HepG2 (cell line): ENCODE measurements at regions not wholly inside any gene's neighbourhood (a gene's known extent, or its start where the extent isn't known, plus 50 kb on each side); places are given as distances from the start of the nearest gene placed in this dataset.
"Not testable (repeated sequence)": the region's sequence is repeated elsewhere in the genome, so short reads cannot be mapped to it uniquely, and the experiment has no call there.

Experiments
- ATAC-seq: fragments of 200-7000 bp; cut with Tn5 transposase; 3 replicates; pipeline ENCODE4 v1.9.1; 2020; ENCODE audit warnings: mild to moderate bottlenecking, moderate library complexity
- BruUV-seq: library from RNA; stranded (reverse); fragments of 400-500 nt; replicated peaks from 2 replicates; lab custom pipeline; 2021; lab: Mats Ljungman, UMichigan
- CTCF ChIA-PET: fragments of 300-600 bp; formaldehyde crosslinking; extraction: SDS; loops from one replicate; lab custom pipeline; 2021; ENCODE audit warnings: low total read pairs, inconsistent platforms, low intra/inter-chr PET ratio; lab: Yijun Ruan, JAX
- POLR2A ChIA-PET: fragments of 350-600 bp; sonication (Branson Sonifier 250); formaldehyde crosslinking; loops from one replicate; lab custom pipeline; 2020; ENCODE audit warnings: antibody characterized with exemption, inconsistent platforms; lab: Yijun Ruan, JAX
- DNase-seq: peaks from one replicate; pipeline ENCODE4 v3.0.0-alpha.2; 2015; ENCODE audit warnings: low spot score
- FAIRE-seq: peaks from 3 replicates; lab custom pipeline; 2011; peaks lifted over from hg19 to GRCh38; lab: Jason Lieb, UNC
- H2AFZ ChIP-seq: one replicate; pipeline ENCODE4 v1.6.1; 2011; ENCODE audit warnings: low read length, inconsistent platforms
- H3K27ac ChIP-seq: fragments of 300-600 bp; 3 replicates; pipeline ENCODE4 v1.8.0; 2011; ENCODE audit warnings: mixed run types, mild to moderate bottlenecking, mixed read lengths, low read length, inconsistent platforms; ENCODE audit not compliant: insufficient read depth; ENCODE audit errors: extremely low read length
- H3K27me3 ChIP-seq, 2 experiments: fragments of 200-600 bp in 1 of 2; 2 replicates in 1 of 2; 3 replicates in 1 of 2; pipeline versions ENCODE4 v1.6.0 to v1.8.0; 2011; ENCODE audit warnings: low read length in 2 of 2, mild to moderate bottlenecking in 2 of 2, moderate library complexity in 2 of 2, inconsistent platforms in 1 of 2; ENCODE audit not compliant: insufficient read depth in 2 of 2, control insufficient read depth in 1 of 2
- H3K36me3 ChIP-seq, 2 experiments: fragments of 200-600 bp in 1 of 2; replicated peaks in 1 of 2; 2 replicates in 1 of 2; 3 replicates in 1 of 2; pipeline versions ENCODE4 v1.5.1 to v1.8.0; 2011; ENCODE audit warnings: low read length in 2 of 2, inconsistent platforms in 1 of 2; ENCODE audit not compliant: insufficient read depth in 2 of 2, control insufficient read depth in 1 of 2
- H3K4me1 ChIP-seq: 2 replicates; pipeline ENCODE4 v1.5.1; 2012; ENCODE audit warnings: low read length, inconsistent platforms; ENCODE audit not compliant: insufficient read depth
- H3K4me2 ChIP-seq: 2 replicates; pipeline ENCODE4 v1.6.0; 2011; ENCODE audit warnings: low read depth, low read length, inconsistent platforms
- H3K4me3 ChIP-seq, 3 experiments: fragments of 200-600 bp in 1 of 3; sonication (generic), shearing (Covaris generic) in 1 of 3; replicated peaks in 1 of 3; 2 replicates each; pipeline ENCODE4 v1.5.1; 2011 to 2016; ENCODE audit warnings: low read length in 3 of 3, inconsistent platforms in 2 of 3, low read depth in 2 of 3, mild to moderate bottlenecking in 2 of 3, control low read depth in 1 of 3, mixed read lengths in 1 of 3; ENCODE audit not compliant: insufficient read depth in 1 of 3
- H3K79me2 ChIP-seq: one replicate; pipeline ENCODE4 v1.6.1; 2011; ENCODE audit warnings: low read length, inconsistent platforms; ENCODE audit not compliant: insufficient read depth
- H3K9ac ChIP-seq: 2 replicates; pipeline ENCODE4 v1.6.0; 2011; ENCODE audit warnings: mild to moderate bottlenecking, low read depth, low read length, inconsistent platforms; ENCODE audit not compliant: insufficient read depth
- H3K9me3 ChIP-seq: 2 replicates; pipeline ENCODE4 v1.5.1; 2012; ENCODE audit warnings: mild to moderate bottlenecking, low read length
- H4K20me1 ChIP-seq: 2 replicates; pipeline ENCODE4 v1.6.0; 2011; ENCODE audit warnings: inconsistent platforms, mild to moderate bottlenecking, low read length, moderate library complexity; ENCODE audit not compliant: insufficient read depth
- WGBS: methylation state at CpG from one replicate; pipeline ENCODE4 v1.1.6; 2017; ENCODE audit warnings: low lambda C conversion rate; 5-methylcytosine and 5-hydroxymethylcytosine counted together
- in situ Hi-C: cut with HindIII; loops from 2 replicates; pipeline ENCODE4 v1.10.0; 2017; ENCODE audit warnings: low pct_unique_long_range_greater_than_20kb; ENCODE audit not compliant: extremely low pct_ligation_motif_present
- intact Hi-C: fragments of 100-400 bp; cut with micrococcal nuclease; formaldehyde crosslinking; loops from one replicate; pipeline ENCODE4 v1.10.0; 2022; ENCODE audit not compliant: unreplicated experiment

DNA sequence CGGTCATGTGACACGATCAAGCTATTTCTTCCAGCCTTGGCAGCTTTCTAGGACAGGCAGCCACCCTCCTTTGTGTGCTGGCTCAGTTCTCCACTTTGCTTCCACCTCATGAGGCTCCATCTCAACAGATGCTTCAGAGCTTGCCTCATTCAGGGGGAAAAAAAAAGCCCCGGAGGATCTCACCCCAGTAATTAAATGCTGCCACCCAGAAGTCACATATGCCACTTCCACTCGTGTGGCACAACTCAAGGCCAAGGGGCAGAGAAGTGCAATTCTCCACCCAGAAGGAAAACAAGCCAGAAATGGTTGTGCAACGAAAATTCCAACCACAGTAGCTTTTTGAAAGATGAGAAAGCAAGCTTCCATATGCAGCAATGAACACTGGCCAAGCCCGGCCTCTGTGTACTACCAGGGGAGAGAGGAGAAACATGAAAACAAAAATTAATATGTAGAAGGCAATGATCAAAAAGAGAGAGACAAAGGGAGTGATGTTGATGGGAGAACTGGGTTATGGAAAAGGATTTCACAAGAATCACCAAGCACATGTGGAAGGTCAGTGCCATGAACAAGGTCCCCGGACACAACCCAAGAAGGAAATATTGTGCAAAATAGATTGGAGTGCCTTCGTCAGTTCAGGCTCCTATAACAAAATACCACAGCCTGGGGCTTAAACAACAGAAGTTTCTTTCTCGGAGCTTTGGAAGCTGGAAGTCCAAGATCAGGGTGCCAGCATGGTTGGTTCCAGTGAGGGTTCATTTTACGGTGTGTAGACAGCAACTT is 113.3 kb upstream of the RRN3 start:
- H3K79me2 ChIP-seq, H3K27ac ChIP-seq, FAIRE-seq, H2AFZ ChIP-seq, H4K20me1 ChIP-seq, H3K9ac ChIP-seq, ATAC-seq, POLR2A ChIA-PET, CTCF ChIA-PET, DNase-seq, H3K36me3 ChIP-seq, BruUV-seq, H3K9me3 ChIP-seq, in situ Hi-C loops, H3K4me1 ChIP-seq, H3K4me2 ChIP-seq, H3K27me3 ChIP-seq, intact Hi-C loops, H3K4me3 ChIP-seq: not testable (repeated sequence)
- under 1% methylated on average over 8 of the region's 10 CpGs for WGBS

DNA sequence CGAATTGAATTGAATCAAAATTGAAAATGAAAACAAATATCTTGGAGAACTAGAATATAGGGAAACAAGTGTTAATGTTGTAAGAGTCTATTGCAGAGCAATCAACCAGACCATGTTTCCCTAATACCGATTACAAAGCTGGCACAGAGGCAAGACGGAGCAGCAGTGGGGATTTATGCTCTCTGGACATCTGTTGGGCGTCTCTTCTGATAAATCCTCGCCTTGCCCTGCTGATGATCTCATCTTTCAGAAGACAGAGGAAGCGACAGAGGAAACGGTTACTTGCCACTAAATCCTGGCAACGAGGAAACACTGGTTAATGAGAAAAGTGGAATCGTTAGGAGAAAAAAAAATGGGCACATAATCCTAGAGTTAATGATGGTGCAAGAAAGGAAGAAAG is 112.4 kb upstream of the RRN3 start:
- H3K9me3 ChIP-seq, DNase-seq, H2AFZ ChIP-seq, H3K4me1 ChIP-seq, H4K20me1 ChIP-seq, H3K4me2 ChIP-seq, CTCF ChIA-PET, intact Hi-C loops, POLR2A ChIA-PET, H3K4me3 ChIP-seq, BruUV-seq, in situ Hi-C loops, FAIRE-seq, H3K9ac ChIP-seq, H3K79me2 ChIP-seq, H3K27me3 ChIP-seq, H3K27ac ChIP-seq, H3K36me3 ChIP-seq, ATAC-seq: not testable (repeated sequence)
- 4% methylated on average over 7 of the region's 9 CpGs for WGBS

DNA sequence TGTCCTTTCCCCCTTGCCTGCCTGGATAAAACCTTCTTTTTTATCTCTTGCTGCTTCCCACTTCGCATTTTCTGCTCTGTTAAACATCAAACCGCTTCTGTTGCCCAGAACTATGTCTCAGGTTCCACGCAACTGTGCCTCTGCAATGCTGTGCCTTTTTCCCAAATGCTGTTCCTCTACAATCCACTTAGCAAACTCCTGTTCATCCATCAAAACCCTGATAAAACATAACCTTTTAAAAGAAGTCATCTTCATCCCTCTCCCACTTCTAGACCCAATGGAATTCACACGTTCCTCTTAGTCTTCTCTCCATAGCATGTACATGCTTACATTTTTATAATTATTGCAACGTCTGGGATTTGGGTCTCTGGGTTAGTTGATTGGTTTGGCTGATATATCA is 111.9 kb upstream of the RRN3 start:
- H3K4me1 ChIP-seq, intact Hi-C loops, DNase-seq, in situ Hi-C loops, CTCF ChIA-PET, H3K9ac ChIP-seq, H2AFZ ChIP-seq, H3K27me3 ChIP-seq, H3K79me2 ChIP-seq, H4K20me1 ChIP-seq, H3K36me3 ChIP-seq, POLR2A ChIA-PET, H3K9me3 ChIP-seq, FAIRE-seq, H3K4me2 ChIP-seq, BruUV-seq, ATAC-seq, H3K27ac ChIP-seq, H3K4me3 ChIP-seq: not testable (repeated sequence)
- WGBS, result 10% methylated on average over 4 of the region's 5 CpGs

DNA sequence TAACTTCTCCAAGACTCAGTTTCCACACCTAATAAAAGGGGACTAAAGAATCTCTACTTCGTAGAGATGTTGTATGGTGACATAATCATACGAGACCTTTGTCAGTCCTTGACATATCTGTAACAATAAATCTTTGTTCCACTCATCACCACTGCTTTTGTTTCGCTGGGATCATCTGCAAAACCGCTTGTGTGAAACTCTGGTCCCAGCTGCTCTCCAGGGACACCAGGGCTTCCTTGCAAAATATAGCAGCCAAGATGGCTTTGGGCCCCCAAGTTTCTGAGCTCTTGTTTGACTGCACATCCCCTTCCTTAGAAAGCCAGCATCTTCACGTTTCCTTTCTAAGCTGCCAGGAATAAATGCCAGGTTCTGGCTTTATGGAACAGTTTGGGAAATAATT is 110.5 kb upstream of the RRN3 start:
- in situ Hi-C loops, H3K27ac ChIP-seq, intact Hi-C loops, DNase-seq, H3K4me1 ChIP-seq, CTCF ChIA-PET, FAIRE-seq, H3K36me3 ChIP-seq, H3K9ac ChIP-seq, BruUV-seq, H3K4me3 ChIP-seq, H3K27me3 ChIP-seq, POLR2A ChIA-PET, H4K20me1 ChIP-seq, H3K79me2 ChIP-seq, H2AFZ ChIP-seq, ATAC-seq, H3K4me2 ChIP-seq, H3K9me3 ChIP-seq: not testable (repeated sequence)
- 1% methylated on average over 4 of the region's 5 CpGs for WGBS
